ENCODE measurements at regions not wholly inside any gene's neighbourhood (a gene's known extent, or its start where the extent isn't known, plus 50 kb on each side); places are given as distances from the start of the nearest gene placed in this dataset.

GRCh38 chrX:49773993-49774392 is 55.1 kb upstream of the PAGE4 start:
- TF ChIP-seq CTCF (IDR thresholded peaks at IDR 0.05; ENCODE audit: insufficient read depth, low read depth, low read length) = no peak
- no peak for DNase-seq (ENCODE audit: low read depth)
- H3K4me3 ChIP-seq (ENCODE audit: low read depth, low read length) = no peak overlapping the region

- no peak for TF ChIP-seq CTCF (IDR thresholded peaks at IDR 0.05; ENCODE audit: insufficient read depth, low read depth, low read length)
- peak; percentile 12 for DNase-seq (ENCODE audit: low read depth)
- H3K4me3 ChIP-seq (ENCODE audit: low read depth, low read length) = no peak overlapping the region
These were observed 61.9 kb upstream of the PAGE4 start for GRCh38 chrX:49767236-49767635.

- no peak overlapping the region for H3K4me3 ChIP-seq (ENCODE audit: low read depth, low read length)
- TF ChIP-seq CTCF (IDR thresholded peaks at IDR 0.05; ENCODE audit: insufficient read depth, low read depth, low read length) = no peak
- DNase-seq (ENCODE audit: low read depth) = no peak
These were observed 66.5 kb upstream of the PAGE1 start for GRCh38 chrX:49762175-49762720.

GRCh38 chrX:49761481-49761880 is 65.7 kb upstream of the PAGE1 start:
- peak; percentile 2 for DNase-seq (ENCODE audit: low read depth)
- H3K4me3 ChIP-seq (ENCODE audit: low read depth, low read length) = no peak overlapping the region
- peak; percentile 50 for TF ChIP-seq CTCF (IDR thresholded peaks at IDR 0.05; ENCODE audit: insufficient read depth, low read depth, low read length)

GRCh38 chrX:49760290-49760890 is 64.6 kb upstream of the PAGE1 start:
- H3K4me3 ChIP-seq (ENCODE audit: low read depth, low read length) = no peak overlapping the region
- no peak for TF ChIP-seq CTCF (IDR thresholded peaks at IDR 0.05; ENCODE audit: insufficient read depth, low read depth, low read length)
- no peak for DNase-seq (ENCODE audit: low read depth)

- DNase-seq (ENCODE audit: low read depth) = no peak
These were observed 60.9 kb upstream of the PAGE1 start for GRCh38 chrX:49756692-49757091.

More at GRCh38 chrX:49756692-49757091, 60.9 kb upstream of the PAGE1 start:
- H3K4me3 ChIP-seq (ENCODE audit: low read depth, low read length) = no peak overlapping the region
- no peak for TF ChIP-seq CTCF (IDR thresholded peaks at IDR 0.05; ENCODE audit: insufficient read depth, low read depth, low read length)

Measured in fibroblast of villous mesenchyme (primary cell).